Nucleus accumbens (tissue), 56 donors: ENCODE measurements at regions not wholly inside any gene's neighbourhood (a gene's known extent, or its start where the extent isn't known, plus 50 kb on each side); places are given as distances from the start of the nearest gene placed in this dataset.

Source experiments
- DNase-seq, 56 donors: peaks; one replicate each; lab custom pipeline; 2025; lab: John Stamatoyannopoulos, UW

DNA sequence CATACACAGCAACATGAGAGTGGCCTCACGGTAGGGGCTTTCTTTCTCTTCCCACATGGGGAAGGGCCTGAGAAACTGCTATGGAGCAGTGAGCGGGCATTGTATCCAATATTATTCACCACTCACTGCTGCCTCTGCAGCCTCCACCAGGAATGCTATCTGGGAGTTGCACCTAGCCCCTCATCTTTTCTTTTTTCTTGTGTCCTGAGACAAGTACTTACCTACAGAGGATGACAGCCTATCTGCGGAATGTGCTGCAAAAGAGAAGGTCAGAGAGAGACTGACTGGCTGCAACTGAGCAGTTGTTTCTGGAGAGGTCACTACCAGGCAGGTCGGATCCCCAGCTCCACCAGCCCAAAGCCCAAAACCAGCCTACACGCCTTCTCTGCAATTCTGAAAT is 52.1 kb upstream of the HTATIP2 start:
- DNase-seq: no peak

DNA sequence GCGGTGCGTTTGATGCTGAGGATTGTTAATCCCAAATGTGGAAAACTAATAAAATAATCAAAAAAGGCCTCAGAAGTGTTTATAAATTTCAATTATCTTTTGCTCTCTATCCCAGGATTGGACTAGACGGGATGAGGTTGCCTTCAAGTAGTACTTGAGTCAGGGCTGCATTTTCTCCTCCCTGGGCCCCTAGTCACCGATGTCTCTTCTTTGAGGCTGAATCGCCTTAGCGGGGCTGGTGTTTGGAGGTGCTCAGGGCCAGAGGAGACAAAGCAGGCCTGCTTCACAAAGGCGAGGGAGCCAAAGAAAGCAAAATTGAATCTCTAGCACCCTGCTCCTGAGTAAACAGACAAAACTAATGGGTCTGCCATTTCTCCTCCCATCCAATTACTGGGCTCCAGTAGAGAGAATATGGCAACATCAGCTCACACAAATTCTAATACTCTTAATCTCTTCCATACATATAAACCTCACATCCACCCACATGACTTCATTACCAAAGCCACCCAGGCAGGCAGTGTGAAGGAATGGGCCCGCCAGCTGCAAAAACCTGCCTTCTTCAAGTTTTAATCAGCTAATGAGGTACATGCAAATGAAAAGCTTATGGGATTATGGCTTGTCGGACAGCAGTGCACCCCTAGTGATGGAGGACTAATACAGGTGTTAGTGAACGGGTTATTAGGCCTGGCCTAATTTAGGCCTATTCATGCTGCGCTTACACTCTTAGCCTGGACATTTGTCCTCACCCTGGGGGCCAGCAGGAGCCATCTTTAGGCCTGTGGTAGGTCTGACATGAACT is 52.7 kb upstream of the HTATIP2 start:
- peak in 7 of 56 donors; percentile 0 to 46 (median 13) for DNase-seq

DNA sequence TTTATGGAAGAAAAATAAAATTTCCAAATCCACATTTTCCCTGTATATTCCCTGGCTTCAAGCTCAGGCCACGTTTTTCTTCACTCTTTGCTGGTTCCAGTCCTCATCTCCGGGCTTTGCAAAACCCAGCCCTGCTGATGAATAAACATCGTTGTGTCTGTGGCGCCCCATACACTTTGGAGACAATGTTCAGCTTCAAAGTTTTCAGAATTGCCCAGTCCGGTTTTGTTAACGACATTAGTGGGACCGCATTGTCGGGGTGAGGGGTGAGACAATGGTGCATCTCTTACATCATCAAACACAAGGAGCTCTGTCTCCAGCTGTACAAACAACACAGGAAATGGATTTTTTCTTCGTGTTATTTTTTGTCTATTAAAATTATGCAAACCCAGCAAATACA is 53.4 kb upstream of the HTATIP2 start:
- peak in 53 of 56 donors; percentile 2 to 89 (median 61) for DNase-seq

DNA sequence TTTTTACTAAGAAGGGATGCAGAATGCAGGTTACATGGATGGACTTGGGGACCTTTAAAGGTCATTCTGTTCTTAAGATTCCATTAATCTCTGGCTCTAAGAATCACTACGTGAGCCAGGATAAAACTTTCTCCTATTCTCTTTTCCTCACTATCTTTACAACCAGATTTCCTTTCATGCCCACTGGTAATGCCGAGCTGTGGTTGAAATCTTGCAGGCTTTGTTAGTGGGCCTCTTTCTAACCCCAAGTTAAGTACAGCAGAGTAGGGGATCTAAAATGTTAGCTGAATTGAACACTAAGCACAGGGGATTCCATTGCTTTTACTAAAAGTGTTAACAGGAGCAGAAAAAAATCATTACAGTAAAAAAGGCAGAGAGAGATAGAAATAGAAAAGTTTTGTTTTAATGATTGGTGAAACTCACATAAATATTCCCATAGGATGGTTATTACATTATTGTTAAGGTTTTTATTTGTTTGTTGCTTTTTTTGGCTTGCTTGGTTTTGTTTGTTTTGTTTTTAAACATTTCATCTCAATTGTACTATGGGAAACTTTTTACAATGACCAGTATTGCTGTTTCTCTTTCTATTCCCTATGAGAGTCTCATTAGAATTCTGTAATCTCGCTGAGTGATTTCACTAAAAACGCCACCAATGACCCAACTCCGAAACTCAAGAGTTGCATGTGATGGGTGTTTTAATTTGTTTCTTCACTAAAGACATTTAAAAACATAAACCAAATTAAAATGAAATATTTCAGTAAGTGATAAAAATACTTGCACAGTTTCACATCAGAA is 54.1 kb upstream of the HTATIP2 start:
- DNase-seq: no peak

DNA sequence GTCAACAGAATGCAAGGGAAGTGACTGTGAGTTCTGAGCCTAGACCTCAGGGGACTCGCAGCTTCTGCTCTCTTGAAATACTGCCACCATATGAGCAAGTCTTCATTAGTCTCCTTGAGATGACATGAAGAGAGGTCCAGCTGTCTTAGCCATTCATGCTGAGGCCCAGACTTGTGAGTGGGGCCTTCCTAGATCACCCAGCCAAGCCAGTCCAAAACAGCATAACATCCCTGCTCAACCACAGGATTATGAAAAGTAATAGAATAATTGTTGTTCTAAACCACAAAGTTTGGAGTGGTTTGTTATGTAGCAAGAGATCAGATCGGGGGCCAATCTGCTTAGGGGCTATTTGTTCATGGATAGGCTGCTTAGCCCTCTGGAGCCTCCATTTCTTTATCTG is 54.9 kb upstream of the HTATIP2 start:
- DNase-seq: no peak

DNA sequence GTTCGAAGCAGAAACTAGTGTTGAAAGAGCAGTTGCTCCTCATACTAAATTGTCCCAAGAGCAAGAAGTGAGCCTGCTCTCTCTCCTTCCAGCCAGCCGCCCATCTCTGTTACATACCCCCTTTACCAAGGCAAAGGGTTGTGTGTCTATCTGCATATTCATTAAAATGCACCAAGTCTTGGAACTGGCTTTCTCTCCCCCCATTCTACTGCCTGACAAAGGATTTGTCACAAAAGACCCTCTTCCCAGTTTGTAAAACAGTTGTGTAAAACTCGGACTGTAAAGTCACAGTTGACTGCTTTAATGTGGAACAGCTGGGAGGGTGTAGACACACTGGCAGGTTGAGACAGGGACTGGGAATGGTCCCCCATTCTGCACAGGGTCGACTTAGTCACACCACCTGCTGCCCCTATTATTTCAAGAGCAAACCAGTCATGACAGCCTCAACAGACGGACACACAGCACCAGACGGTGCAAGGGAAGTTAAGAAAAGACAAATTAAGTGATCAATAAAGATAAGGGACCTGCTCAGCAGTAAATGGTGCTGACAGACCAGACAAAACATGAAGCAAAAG is 60.0 kb upstream of the HTATIP2 start:
- DNase-seq: no peak

DNA sequence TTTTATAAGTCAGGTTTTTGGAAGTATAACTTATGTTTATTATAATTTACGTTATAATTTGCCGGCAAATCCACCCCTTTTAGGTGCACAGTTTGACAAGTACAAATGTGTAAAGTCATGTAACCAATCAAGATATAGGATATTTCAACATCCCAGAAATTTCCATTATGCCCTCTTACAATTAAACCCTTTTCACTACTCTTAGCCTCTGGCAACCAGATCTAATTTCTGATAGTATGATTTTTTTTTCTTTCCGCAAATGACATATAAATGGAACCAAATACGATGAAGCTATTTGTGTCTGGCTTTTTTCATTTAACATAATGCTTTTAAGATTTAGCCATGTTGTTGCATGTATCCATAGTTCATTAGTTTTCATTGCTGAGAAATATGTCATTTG is 69.5 kb upstream of the HTATIP2 start:
- DNase-seq: no peak

DNA sequence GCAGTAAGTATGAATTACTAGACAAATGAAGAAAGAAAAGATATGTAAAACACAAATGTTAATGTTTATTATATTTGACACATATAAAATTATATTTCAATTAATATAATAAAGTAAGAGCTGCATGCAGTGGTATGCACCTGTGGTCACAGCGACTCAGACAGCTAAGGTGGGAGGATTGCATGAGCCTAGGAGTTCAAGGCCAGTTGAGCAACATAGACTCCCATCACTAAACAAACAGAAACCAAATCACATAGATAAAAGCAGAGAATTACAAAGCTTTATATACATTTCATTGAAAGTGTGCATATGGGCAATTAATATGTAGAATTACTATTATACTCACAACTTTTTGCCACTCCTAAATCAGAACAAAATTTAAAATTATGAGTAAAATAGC is 70.0 kb upstream of the HTATIP2 start:
- DNase-seq: no peak

DNA sequence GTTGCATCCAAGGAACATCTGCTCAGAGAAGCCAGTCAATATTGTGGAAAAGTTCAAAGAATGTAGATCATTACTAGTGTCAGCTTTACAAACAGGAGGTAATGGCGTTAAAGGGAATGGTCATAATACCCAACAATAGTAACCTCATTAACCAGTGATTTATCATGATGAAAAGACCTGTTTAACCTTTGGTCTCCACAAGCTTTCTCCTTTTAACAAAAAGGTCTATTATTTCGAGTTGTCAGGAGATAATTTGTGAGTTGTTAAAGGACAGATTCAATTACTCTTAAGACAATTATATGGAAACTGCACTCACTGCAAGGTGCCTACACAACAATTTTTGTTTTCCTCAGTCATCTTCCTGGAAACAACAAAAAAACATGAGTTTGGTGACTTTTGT is 73.8 kb upstream of the HTATIP2 start:
- DNase-seq: no peak

DNA sequence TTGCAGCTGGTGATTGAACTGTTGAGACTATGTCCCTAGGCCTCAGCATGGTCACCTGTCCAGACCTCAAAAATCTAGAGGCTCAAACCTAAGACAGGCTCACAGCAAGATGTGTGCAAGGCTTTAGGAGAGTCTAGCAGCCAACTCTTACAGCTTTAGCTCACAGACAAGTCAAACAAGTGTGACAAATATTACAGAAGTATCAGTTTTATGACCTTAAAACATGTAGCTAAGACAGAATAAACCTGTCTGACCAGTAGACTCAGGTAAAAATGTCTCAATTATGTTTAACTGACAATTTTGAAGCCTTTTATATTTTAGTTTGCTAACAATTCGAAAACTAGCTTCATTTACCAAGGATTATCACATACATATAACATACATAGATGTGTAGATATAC is 80.0 kb upstream of the HTATIP2 start:
- DNase-seq: no peak

DNA sequence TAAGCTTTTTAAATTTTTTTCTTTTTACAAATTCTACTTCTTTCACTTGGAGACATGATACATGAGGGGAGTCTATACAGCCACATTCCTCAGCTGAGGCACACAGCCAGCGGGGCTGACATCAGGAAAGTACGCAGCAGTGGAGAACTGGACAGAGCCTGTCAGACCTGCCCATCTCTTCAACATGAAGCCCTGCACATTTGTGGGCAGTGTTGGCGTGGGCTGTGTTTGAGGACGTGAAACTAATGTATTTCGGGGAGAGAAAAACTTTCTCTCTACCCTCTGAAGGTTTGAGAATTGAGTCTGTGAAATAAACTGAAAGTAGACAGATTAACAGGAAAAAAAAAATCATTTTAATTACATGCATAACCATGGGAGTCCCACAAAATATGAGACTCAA is 84.8 kb upstream of the HTATIP2 start:
- no peak for DNase-seq

DNA sequence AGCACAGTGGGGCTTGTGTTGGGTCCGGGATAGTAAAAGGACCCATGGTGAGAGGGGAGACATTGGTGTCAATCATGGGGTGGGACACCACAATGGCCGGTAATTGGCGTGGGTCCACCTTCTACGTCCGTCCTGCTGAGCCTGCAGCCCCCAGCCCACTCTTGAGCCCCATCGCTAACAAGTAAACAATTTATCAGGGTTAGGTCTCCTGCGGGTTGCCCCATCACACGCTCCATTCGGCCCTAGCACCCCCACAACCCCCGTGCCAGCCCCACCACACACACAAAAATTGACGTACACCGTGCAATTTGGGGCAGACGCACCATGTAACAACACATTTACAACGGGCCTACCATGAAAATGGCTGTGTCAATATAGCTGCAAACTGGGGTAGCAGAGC is 86.5 kb upstream of the HTATIP2 start:
- no peak for DNase-seq

DNA sequence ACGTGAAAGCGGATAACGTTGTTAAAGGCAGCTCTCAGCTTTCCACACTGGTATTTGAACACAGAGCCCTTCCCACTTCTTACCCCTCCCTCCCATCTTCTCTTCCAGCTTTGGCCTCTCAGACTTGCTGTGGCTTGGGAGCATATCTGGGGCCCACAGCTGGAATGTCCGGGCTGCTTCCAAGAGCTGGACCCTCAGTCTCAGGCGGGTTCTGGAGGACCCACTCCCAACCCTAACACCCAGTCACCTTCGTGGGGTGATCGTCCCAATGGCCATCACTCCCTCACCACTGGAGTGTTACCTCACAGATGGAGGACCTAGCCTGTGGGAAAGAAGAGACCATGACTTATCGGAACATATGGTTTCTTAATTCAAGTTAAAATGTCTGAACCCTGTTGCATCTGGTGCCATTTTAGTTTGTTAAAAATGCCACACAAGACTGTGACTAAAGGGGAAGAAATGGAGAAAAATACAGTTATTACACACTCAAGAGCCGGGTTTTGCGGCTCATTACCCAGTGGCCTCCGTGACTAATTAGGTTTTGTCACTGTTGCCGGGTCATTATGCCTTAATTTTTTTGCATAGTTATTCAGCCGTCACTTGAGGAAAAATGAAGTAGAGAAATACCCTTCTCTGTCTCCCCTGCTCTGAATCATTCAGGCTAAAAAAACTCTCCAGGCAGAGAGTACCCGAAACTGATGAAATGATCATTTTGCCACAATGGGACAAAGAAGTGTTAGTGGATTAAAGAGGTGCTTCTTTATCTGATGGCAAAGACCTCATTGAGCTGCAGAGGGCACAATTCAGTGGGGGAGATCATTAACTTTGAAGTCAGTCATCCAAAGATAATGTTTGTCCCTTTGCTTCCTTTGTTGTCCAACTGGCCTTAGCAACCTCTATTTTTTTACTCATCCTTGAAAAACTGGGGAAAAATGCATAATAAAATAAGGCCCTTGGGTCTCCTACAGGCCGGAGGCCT is 87.2 kb upstream of the HTATIP2 start:
- no peak for DNase-seq

DNA sequence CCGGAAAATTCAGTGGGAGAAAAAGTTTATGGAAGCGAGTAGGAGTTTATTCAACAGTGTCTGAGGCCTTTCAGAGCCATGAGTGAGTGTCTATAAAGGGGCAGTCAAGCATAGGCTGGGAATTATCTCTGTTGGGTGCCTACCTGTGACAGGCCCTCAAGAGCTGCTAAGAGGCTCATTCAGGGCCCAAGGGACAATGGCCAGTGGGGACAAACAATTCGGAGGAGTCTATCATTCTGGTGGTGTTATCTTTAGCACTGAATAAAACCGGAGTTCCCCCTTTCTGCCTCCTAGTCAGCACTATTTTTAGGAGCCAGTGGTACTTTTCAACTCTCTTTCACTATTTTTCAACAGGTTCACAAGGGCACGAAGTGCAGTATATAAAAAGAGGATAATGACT is 89.5 kb upstream of the HTATIP2 start:
- DNase-seq: no peak

DNA sequence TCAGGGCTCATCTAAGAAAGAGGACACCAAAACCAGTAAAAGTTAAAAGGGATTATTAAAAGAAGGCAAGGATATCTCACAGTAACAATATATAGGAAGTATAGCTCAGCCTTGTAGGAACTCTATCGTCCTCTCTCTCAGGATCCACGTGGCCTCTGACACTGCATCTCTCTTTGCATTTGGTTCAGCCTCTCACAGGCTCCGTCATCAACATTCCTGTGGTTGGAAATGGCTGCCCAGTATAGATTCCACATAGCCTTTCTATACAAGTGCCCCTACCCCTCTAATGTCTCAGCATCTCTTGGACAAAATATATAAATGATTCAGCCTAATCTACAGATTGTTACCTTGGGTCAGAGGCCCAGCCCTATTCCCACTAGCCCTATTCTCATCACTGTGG is 101.3 kb upstream of the DBX1 start:
- DNase-seq: no peak

DNA sequence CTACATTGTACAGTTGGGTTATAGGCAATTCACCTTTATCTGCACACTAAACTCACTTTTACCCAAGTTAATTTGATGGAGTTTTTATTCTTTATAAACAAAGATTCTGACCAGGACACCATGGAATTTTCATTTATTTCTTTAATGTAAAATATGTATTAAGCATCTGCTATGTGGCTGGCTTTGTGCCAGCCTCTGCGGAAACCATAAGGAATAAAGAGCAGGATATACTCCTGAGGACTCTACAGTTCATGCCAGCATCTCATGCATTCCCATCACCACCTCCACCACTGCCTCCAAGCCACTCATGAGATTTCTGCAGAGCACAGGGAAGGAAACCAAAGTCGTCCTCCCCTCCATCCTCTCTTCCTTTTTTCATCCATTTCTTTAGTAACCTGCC is 100.0 kb upstream of the DBX1 start:
- no peak for DNase-seq

DNA sequence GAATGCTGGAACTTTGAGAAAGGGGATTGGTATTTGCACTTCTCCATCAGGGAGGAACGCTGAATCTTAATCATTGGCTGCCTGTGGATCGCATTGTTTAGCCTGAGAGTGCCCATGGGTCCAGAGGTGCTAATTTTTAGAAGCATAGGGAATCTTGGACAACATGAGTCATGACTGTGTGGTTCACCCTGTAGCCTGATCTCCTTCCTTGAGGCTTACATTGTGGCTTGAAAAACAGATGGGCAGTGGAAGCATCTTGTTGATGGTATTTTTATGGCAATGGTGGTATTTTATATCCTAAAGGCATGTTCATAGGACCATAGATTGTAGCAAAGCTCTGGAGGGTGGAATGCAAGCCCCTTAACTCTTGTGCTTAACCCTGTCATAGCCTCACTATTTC is 99.2 kb upstream of the DBX1 start:
- no peak for DNase-seq

DNA sequence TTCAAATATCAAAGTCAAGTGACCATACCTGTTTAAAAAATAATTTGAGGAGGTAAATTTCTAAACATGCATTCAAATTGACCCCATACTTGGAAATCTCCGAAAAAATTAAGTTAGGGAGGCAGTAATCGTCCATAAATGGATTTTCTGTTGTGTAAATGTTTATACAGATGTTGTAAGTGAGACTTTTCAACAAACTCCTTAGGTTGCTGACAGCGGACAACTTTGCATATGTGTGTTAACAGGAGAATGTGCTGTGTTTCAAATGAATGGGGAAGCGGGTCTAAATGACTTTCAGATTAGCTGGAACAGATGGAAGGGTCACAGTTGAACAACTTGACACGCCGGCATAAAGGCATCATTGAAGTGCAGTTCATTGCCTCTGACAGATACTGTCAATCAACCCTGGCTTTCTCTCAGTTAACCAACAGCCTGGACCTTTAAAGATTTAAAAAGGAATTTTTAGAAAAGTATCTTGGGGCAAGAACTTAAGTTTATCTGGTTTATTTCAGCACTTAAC is 98.2 kb upstream of the DBX1 start:
- DNase-seq: no peak

DNA sequence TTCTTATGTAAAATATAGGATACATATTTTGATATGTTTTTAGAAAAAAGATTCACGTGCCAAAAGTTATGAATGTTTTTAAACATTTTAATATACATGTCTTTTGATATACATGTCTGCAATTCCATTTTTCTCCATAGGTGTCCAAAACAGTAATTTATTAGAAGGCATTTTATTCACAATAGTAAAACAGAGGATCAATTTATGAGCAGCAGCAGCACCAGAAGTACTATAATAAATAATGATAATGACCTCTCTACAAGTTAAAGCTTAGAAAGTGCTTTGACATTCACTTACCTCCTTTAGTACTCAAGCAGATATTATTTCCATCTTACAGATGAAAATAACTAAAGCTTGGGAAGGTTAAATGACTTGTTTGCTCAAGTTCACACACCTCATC is 96.7 kb upstream of the DBX1 start:
- no peak for DNase-seq

DNA sequence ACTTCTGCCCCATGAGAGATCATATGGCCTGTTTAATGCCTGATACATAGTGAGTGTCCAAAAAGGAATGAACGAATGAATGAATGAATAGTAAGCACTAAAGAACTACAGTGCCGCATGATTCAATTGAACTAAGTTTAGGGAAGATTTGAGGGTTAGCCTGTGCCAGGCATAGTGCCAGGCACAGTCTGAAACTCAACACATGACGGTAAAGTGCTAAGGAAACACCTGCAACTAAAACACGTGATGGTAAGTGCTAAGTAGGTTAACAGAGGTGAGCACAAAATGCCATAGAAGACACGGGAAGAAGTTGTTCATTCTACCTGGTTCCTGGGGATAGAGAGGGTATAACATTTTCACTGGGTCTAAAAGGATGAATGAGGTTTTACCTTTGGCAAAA is 93.5 kb upstream of the DBX1 start:
- DNase-seq: no peak
